Transverse colon (tissue), 4 donors: ENCODE measurements at regions not wholly inside any gene's neighbourhood (a gene's known extent, or its start where the extent isn't known, plus 50 kb on each side); places are given as distances from the start of the nearest gene placed in this dataset.

Source experiments
- DNase-seq: peaks from one replicate; pipeline ENCODE4 v3.0.0-alpha.2; 2019
- H3K27ac ChIP-seq, 4 donors: fragments of 200-600 bp; sonication (generic); 2 replicates each; pipeline ENCODE4 v1.5.1; 2016 to 2018; ENCODE audit warnings: inconsistent platforms in 4 of 4
- H3K27me3 ChIP-seq: fragments of 200-600 bp; sonication (generic); 2 replicates; pipeline ENCODE4 v1.5.1; 2017; ENCODE audit warnings: inconsistent platforms
- H3K36me3 ChIP-seq, 4 donors: fragments of 200-600 bp; sonication (generic); 2 replicates each; pipeline ENCODE4 v1.5.1; 2017 to 2019; ENCODE audit warnings: inconsistent platforms in 4 of 4
- H3K4me1 ChIP-seq, 4 donors: fragments of 200-600 bp; sonication (generic); 2 replicates each; pipeline ENCODE4 v1.5.1; 2017 to 2020; ENCODE audit warnings: inconsistent platforms in 4 of 4
- H3K4me3 ChIP-seq, 4 donors: fragments of 200-600 bp; sonication (generic); 1 replicate in 1 of 4; 2 replicates in 3 of 4; pipeline versions ENCODE4 v1.5.1 to v1.6.1; 2017 to 2019; ENCODE audit warnings: inconsistent platforms in 4 of 4
- H3K9me3 ChIP-seq, 2 donors: fragments of 200-600 bp; sonication (generic); 2 replicates each; pipeline ENCODE4 v1.5.1; 2017 to 2019; ENCODE audit warnings: inconsistent platforms in 2 of 2
- CTCF ChIP-seq, 5 experiments: fragments of 200-600 bp in 3 of 5; fragments of 450-650 bp in 2 of 5; sonication (generic) in 3 of 5; IDR thresholded peaks; 1 replicate in 2 of 5; 2 replicates in 3 of 5; pipeline ENCODE4 v1.5.1; 2016 to 2017; ENCODE audit warnings: antibody characterized with exemption in 5 of 5, inconsistent platforms in 3 of 5, mild to moderate bottlenecking in 2 of 5, moderate library complexity in 1 of 5
- EP300 ChIP-seq: sonication (generic); formaldehyde crosslinking; IDR thresholded peaks from one replicate; pipeline ENCODE4 v1.6.1; 2017; ENCODE audit warnings: antibody characterized with exemption, low read depth
- POLR2A ChIP-seq: fragments of 450-650 bp; IDR thresholded peaks from one replicate; pipeline ENCODE4 v1.6.1; 2016; ENCODE audit warnings: antibody characterized with exemption, mild to moderate bottlenecking, moderate library complexity
- POLR2AphosphoS5 ChIP-seq, 3 donors: sonication (generic); formaldehyde crosslinking; IDR thresholded peaks; one replicate each; pipeline ENCODE4 v1.6.1; 2016; ENCODE audit warnings: antibody characterized with exemption in 3 of 3
- WGBS, 2 donors: methylation state at CpG; one replicate each; pipeline ENCODE4 v1.1.5; 2018; ENCODE audit warnings: low coverage in 1 of 2; 5-methylcytosine and 5-hydroxymethylcytosine counted together
- in situ Hi-C, 4 donors: fragments of 200-750 bp; cut with MboI; loops; one replicate each; pipeline versions ENCODE4 v1.15.0 to v1.15.1; 2017; ENCODE audit warnings: low sequenced_read_pairs in 3 of 4, low pct_ligation_motif_present in 1 of 4, low pct_unique_long_range_greater_than_20kb in 1 of 4
- intact Hi-C: fragments of 100-400 bp; cut with DNase I; formaldehyde crosslinking; loops from one replicate; pipeline ENCODE4 v1.15.1; 2023; ENCODE audit warnings: low total_unique reads

- 71 to 81% methylated on average over 3 of the region's 3 CpGs for WGBS, 2 donors
- H3K27me3 ChIP-seq, result no peaks in the 10 kb centered on the region
- TF ChIP-seq POLR2AphosphoS5 (IDR thresholded peaks at IDR 0.05), result no peak
- TF ChIP-seq POLR2A, result no peak
Measured at GRCh38 chr7:115153176-115153575, 231.3 kb downstream of the MDFIC start.

GRCh38 chr7:115146148-115146547 lies 224.3 kb downstream of the MDFIC start:
- peaks cover 0 to 12% (median 0%) of the 10 kb centered on the region in 4 donors for H3K4me1 ChIP-seq
- in situ Hi-C loops (no loop called here), intact Hi-C loops (no loop called here)
- H3K4me3 ChIP-seq, result no peak overlapping the region
- H3K27me3 ChIP-seq, result no peaks in the 10 kb centered on the region
- no peak overlapping the region for H3K27ac ChIP-seq
- no peaks in the 10 kb centered on the region for H3K9me3 ChIP-seq
- no peak for DNase-seq
- no peaks in the 10 kb centered on the region for H3K36me3 ChIP-seq
- 49 to 51% methylated on average over 3 of the region's 3 CpGs for WGBS, 2 donors
- no peak for TF ChIP-seq EP300
- TF ChIP-seq CTCF (IDR thresholded peaks at IDR 0.05), result no peak
- no peak for TF ChIP-seq POLR2A
- no peak for TF ChIP-seq POLR2AphosphoS5 (IDR thresholded peaks at IDR 0.05)

More at GRCh38 chr7:115153176-115153575, 231.3 kb downstream of the MDFIC start:
- H3K27ac ChIP-seq, result no peak overlapping the region
- H3K4me3 ChIP-seq, result no peak overlapping the region
- no peak for DNase-seq
- H3K36me3 ChIP-seq, result no peaks in the 10 kb centered on the region
- in situ Hi-C loops, result no loop called here
- no peaks in the 10 kb centered on the region for H3K9me3 ChIP-seq
- intact Hi-C loops, result no loop called here
- no peaks in the 10 kb centered on the region for H3K4me1 ChIP-seq

GRCh38 chr7:115145512-115145911 lies 223.6 kb downstream of the MDFIC start:
- no peaks in the 10 kb centered on the region for H3K36me3 ChIP-seq
- intact Hi-C loops (no loop called here), in situ Hi-C loops (no loop called here)
- no peak overlapping the region for H3K4me3 ChIP-seq
- H3K4me1 ChIP-seq, result peaks cover 0 to 12% (median 0%) of the 10 kb centered on the region in 4 donors
- no peak for DNase-seq
- no peak overlapping the region for H3K27ac ChIP-seq
- no peaks in the 10 kb centered on the region for H3K9me3 ChIP-seq
- no peak for TF ChIP-seq POLR2AphosphoS5 (IDR thresholded peaks at IDR 0.05)
- WGBS, 2 donors, result 33 to 41% methylated on average over 2 of the region's 2 CpGs
- H3K27me3 ChIP-seq, result no peaks in the 10 kb centered on the region

- no peaks in the 10 kb centered on the region for H3K27me3 ChIP-seq
- no peaks in the 10 kb centered on the region for H3K36me3 ChIP-seq
- in situ Hi-C loops (no loop called here), intact Hi-C loops (no loop called here)
- H3K9me3 ChIP-seq, result no peaks in the 10 kb centered on the region
- H3K4me1 ChIP-seq, result peaks cover 0 to 7% (median 0%) of the 10 kb centered on the region in 4 donors
- no peak overlapping the region for H3K27ac ChIP-seq
- DNase-seq, result no peak
- H3K4me3 ChIP-seq, result no peak overlapping the region
- 83 to 94% methylated on average over 1 of the region's 1 CpG for WGBS, 2 donors
- TF ChIP-seq CTCF (IDR thresholded peaks at IDR 0.05), result no peak
- TF ChIP-seq EP300, result no peak
- TF ChIP-seq POLR2A, result no peak
- no peak for TF ChIP-seq POLR2AphosphoS5 (IDR thresholded peaks at IDR 0.05)
Measured at GRCh38 chr7:115137816-115138215, 215.9 kb downstream of the MDFIC start.

- Histone ChIP-seq H3K36me3 (no peaks in the 10 kb centered on the region), H3K4me1 (peaks cover 0 to 7% (median 0%) of the 10 kb centered on the region in 4 donors), H3K9me3 (no peaks in the 10 kb centered on the region), H3K4me3 (no peak overlapping the region), H3K27ac (no peak overlapping the region), H3K27me3 (no peaks in the 10 kb centered on the region)
- TF ChIP-seq POLR2AphosphoS5 (IDR thresholded peaks at IDR 0.05), result no peak
- TF ChIP-seq CTCF (IDR thresholded peaks at IDR 0.05), result no peak
- no peak for TF ChIP-seq POLR2A
- TF ChIP-seq EP300, result no peak
- intact Hi-C loops (no loop called here), in situ Hi-C loops (no loop called here)
- 86 to 100% methylated on average over 2 to 3 of the region's 3 CpGs for WGBS, 2 donors
- DNase-seq, result no peak
Measured at GRCh38 chr7:115136796-115137443, 215.0 kb downstream of the MDFIC start.
